SU-DHL-6 (cell line): ENCODE measurements at regions not wholly inside any gene's neighbourhood (a gene's known extent, or its start where the extent isn't known, plus 50 kb on each side); places are given as distances from the start of the nearest gene placed in this dataset.

Experiments used
- H2AFZ ChIP-seq: fragments of 200-600 bp; sonication (generic); 2 replicates; pipeline ENCODE4 v1.6.1; 2014; ENCODE audit warnings: low read depth, mild to moderate bottlenecking, moderate library complexity, mixed read lengths, antibody characterized with exemption, low read length; ENCODE audit not compliant: severe bottlenecking
- H3F3A ChIP-seq: fragments of 200-600 bp; shearing (Covaris generic); 2 replicates; pipeline ENCODE4 v1.6.0; 2016; ENCODE audit warnings: antibody characterized with exemption, mild to moderate bottlenecking; ENCODE audit not compliant: insufficient read depth
- H3K27ac ChIP-seq: fragments of 200-600 bp; sonication (generic); 2 replicates; pipeline ENCODE4 v1.5.1; 2016; ENCODE audit warnings: low read depth, mild to moderate bottlenecking, low read length, moderate library complexity, mixed read lengths
- H3K27me3 ChIP-seq: fragments of 200-600 bp; sonication (generic), shearing (Covaris generic); 2 replicates; pipeline ENCODE4 v1.6.0; 2014; ENCODE audit warnings: mild to moderate bottlenecking, low read length
- H3K36me3 ChIP-seq: fragments of 200-600 bp; sonication (generic); 2 replicates; pipeline ENCODE4 v1.6.1; 2014; ENCODE audit warnings: mild to moderate bottlenecking, low read length, mixed read lengths
- H3K4me2 ChIP-seq: fragments of 300-600, 200-600 bp; shearing (Covaris generic), sonication (generic); 2 replicates; pipeline ENCODE4 v1.6.0; 2014; ENCODE audit warnings: low read length, low read depth, mild to moderate bottlenecking; ENCODE audit not compliant: poor library complexity, severe bottlenecking
- H3K4me3 ChIP-seq: fragments of 200-600 bp; sonication (generic); 2 replicates; pipeline ENCODE4 v1.5.1; 2014; ENCODE audit warnings: antibody characterized with exemption, low read length, mild to moderate bottlenecking, mixed read lengths; ENCODE audit not compliant: insufficient read depth, poor library complexity, severe bottlenecking
- H3K79me2 ChIP-seq: fragments of 200-600 bp; sonication (generic); 2 replicates; pipeline ENCODE4 v1.6.1; 2014; ENCODE audit warnings: mild to moderate bottlenecking, low read length, moderate library complexity; ENCODE audit not compliant: insufficient read depth
- H3K9ac ChIP-seq: fragments of 200-600 bp; sonication (generic); 2 replicates; pipeline ENCODE4 v1.7.0; 2014; ENCODE audit warnings: mild to moderate bottlenecking, low read length
- H3K9me2 ChIP-seq: fragments of 200-600 bp; sonication (generic); replicated peaks from 2 replicates; pipeline ENCODE4 v1.6.1; 2014; ENCODE audit warnings: low read length; ENCODE audit not compliant: insufficient read depth
- H3K9me3 ChIP-seq: fragments of 200-600 bp; sonication (generic); 2 replicates; pipeline ENCODE4 v1.6.1; 2014; ENCODE audit warnings: low read length, mixed read lengths; ENCODE audit not compliant: insufficient read depth
- H4K20me1 ChIP-seq: fragments of 200-600 bp; sonication (generic); 2 replicates; pipeline ENCODE4 v1.6.1; 2014; ENCODE audit warnings: low read depth, mild to moderate bottlenecking, antibody characterized with exemption, low read length, moderate library complexity, mixed read lengths
- EZH2phosphoT487 ChIP-seq: fragments of 200-600 bp; sonication (generic), shearing (Covaris generic); conservative IDR thresholded peaks from 2 replicates; pipeline ENCODE4 v1.6.1; 2018; ENCODE audit warnings: mild to moderate bottlenecking, antibody characterized with exemption, low read length, moderate library complexity, mixed read lengths
- TF ChIP-seq, protein P1 (sequence below): fragments of 200-600 bp; sonication (generic); IDR thresholded peaks from one replicate; pipeline ENCODE4 v1.5.1; 2017; ENCODE audit warnings: antibody characterized with exemption, mild to moderate bottlenecking, low read length, moderate library complexity; ENCODE audit not compliant: insufficient read depth, poor library complexity, severe bottlenecking

DNA sequence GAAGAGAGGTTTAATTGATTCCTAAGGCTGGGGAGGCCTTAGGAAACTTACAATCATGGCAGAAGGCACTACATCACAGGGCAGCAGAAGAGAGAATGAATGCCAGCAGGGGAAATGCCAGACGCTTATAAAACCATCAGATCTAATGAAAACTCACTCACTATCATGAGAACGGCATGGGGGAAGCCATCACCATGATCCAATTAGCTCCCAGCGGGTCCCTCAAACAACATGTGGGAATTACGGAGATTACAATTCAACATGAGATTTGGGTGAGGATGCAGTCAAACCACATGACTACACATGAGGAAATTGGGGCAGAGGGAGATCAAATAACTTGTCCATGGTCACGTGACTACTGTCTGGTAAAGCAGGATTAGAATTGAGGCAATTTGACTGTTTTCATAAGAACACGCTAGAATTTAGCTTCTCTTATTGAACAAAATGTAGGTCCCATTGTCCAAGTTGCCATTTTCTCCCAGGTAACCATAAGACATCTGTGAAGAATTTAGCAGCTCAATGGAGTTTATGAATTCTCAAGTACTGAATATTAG, 445.1 kb upstream of the CDH20 start:
- H3K9me2 ChIP-seq = no peaks in the 10 kb centered on the region
- no peaks in the 10 kb centered on the region for H3K9me3 ChIP-seq
- H3K36me3 ChIP-seq = no peaks in the 10 kb centered on the region
- H3K79me2 ChIP-seq = no peaks in the 10 kb centered on the region
- no peak overlapping the region for H3K4me3 ChIP-seq
- no peak overlapping the region for H2AFZ ChIP-seq
- no peaks in the 10 kb centered on the region for H3K27me3 ChIP-seq
- H3K4me2 ChIP-seq = no peak overlapping the region
- H4K20me1 ChIP-seq = no peaks in the 10 kb centered on the region
- H3K27ac ChIP-seq = no peak overlapping the region
- no peaks in the 10 kb centered on the region for H3F3A ChIP-seq
- H3K9ac ChIP-seq = no peak overlapping the region
- no peak for TF ChIP-seq EZH2phosphoT487
- TF ChIP-seq, protein P1, sequence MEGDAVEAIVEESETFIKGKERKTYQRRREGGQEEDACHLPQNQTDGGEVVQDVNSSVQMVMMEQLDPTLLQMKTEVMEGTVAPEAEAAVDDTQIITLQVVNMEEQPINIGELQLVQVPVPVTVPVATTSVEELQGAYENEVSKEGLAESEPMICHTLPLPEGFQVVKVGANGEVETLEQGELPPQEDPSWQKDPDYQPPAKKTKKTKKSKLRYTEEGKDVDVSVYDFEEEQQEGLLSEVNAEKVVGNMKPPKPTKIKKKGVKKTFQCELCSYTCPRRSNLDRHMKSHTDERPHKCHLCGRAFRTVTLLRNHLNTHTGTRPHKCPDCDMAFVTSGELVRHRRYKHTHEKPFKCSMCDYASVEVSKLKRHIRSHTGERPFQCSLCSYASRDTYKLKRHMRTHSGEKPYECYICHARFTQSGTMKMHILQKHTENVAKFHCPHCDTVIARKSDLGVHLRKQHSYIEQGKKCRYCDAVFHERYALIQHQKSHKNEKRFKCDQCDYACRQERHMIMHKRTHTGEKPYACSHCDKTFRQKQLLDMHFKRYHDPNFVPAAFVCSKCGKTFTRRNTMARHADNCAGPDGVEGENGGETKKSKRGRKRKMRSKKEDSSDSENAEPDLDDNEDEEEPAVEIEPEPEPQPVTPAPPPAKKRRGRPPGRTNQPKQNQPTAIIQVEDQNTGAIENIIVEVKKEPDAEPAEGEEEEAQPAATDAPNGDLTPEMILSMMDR = no peak

DNA sequence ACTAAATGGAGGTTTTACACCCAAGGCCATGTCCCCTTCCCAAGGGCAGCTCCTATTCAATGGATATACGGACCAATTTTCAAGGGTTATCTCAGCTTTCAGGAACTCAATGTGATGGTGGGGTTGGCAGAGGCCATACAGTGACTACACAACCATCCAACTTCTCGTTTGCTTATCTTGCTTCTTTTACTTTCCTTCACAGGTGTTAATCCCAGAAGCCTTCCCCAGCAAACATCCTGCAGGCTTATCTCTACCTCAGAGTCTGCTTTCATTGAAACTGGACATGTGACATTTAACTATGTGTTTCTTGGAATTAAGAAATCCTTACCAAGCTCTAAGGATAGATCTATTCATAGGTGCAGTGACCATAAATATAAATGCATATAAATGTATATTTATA, 443.8 kb upstream of the CDH20 start:
- no peak overlapping the region for H3K4me2 ChIP-seq
- no peaks in the 10 kb centered on the region for H4K20me1 ChIP-seq
- no peaks in the 10 kb centered on the region for H3K9me3 ChIP-seq
- H3K9me2 ChIP-seq = no peaks in the 10 kb centered on the region
- no peak overlapping the region for H3K9ac ChIP-seq
- H3K4me3 ChIP-seq = no peak overlapping the region
- H3K27ac ChIP-seq = no peak overlapping the region
- no peaks in the 10 kb centered on the region for H3K79me2 ChIP-seq
- H3K36me3 ChIP-seq = no peaks in the 10 kb centered on the region
- H2AFZ ChIP-seq = no peak overlapping the region
- no peaks in the 10 kb centered on the region for H3K27me3 ChIP-seq
- no peaks in the 10 kb centered on the region for H3F3A ChIP-seq
- TF ChIP-seq, protein P1 = no peak
- no peak for TF ChIP-seq EZH2phosphoT487

DNA sequence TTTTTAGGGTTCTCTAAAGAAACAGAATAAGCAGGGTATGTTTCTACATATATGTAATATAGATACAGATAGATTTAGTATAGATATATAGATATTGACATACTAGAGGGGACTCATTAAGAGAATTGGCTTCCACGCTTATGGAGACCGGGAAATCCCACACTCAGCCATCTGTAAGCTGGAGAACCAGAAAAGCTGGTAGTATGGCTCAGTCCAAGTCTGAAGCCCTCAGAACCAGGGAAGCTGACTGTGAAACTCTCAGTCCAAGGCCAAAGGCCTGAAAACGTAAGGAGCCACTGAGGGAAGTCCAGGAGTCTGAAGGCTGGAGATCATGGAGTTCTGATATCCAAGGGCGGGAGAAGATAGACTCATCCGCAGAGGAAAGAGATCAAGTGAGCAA, 441.3 kb upstream of the CDH20 start:
- TF ChIP-seq, protein P1 = no peak
- no peak for TF ChIP-seq EZH2phosphoT487
- no peak overlapping the region for H3K4me2 ChIP-seq

More for the DNA sequence above, 441.3 kb upstream of the CDH20 start:
- H3K9me2 ChIP-seq = no peaks in the 10 kb centered on the region
- no peak overlapping the region for H3K4me3 ChIP-seq
- H3K9me3 ChIP-seq = no peaks in the 10 kb centered on the region
- no peaks in the 10 kb centered on the region for H4K20me1 ChIP-seq
- H3K79me2 ChIP-seq = no peaks in the 10 kb centered on the region
- no peak overlapping the region for H3K27ac ChIP-seq
- no peaks in the 10 kb centered on the region for H3F3A ChIP-seq
- H3K27me3 ChIP-seq = no peaks in the 10 kb centered on the region
- H3K9ac ChIP-seq = no peak overlapping the region
- no peaks in the 10 kb centered on the region for H3K36me3 ChIP-seq
- no peak overlapping the region for H2AFZ ChIP-seq
